Ureter (tissue), 1 donor: ENCODE measurements at regions not wholly inside any gene's neighbourhood (a gene's known extent, or its start where the extent isn't known, plus 50 kb on each side); places are given as distances from the start of the nearest gene placed in this dataset.

ENCODE experiments used
- DNase-seq: peaks from one replicate; pipeline ENCODE4 v3.0.0-alpha.2; 2020; ENCODE audit warnings: low spot score
- donor health status: DM: yes; HTN: yes; CAD: no.

GRCh38 chr19:31092274-31092673 lies 257.0 kb downstream of the TSHZ3 start:
- DNase-seq = no peak

- DNase-seq = no peak
Observed at GRCh38 chr19:31089681-31090080, 259.6 kb downstream of the TSHZ3 start.

DNA sequence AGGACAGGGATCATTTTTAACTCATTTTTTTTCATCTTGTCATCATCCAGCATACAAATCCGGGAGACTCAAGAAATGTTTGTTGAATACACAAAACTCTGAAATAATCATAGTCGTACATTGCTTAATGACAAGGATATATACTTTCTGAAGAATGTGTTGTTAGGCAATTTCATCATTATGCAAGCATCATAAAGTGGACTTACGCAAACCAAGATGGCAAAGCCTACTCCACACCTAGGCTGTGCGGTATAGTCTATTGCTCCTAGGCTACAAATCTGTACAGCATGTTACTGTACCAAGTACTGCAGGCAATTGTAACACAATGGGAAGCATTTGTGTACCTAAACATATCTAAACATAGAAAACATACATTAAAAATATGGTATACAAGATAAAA lies 264.1 kb downstream of the TSHZ3 start:
- DNase-seq = no peak

DNA sequence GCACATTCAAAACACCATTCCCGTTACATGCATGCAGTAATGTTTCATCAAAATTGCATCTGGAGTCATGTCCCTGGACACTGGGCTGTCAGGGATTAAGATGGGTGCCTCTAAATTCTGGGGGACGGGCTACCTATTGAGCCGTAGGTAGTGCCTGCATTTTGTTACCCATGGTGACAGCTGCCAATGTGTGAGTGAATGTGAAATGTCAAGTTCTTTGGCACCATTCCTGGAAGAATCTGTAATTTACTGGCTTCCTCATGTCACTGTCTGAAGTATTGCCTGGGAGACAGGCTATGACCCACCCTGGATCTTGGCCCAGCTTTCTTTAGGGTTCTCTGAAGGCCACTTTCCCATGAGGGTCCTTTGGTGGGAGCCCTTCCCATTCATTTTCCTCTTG lies 266.1 kb downstream of the TSHZ3 start:
- no peak for DNase-seq

DNA sequence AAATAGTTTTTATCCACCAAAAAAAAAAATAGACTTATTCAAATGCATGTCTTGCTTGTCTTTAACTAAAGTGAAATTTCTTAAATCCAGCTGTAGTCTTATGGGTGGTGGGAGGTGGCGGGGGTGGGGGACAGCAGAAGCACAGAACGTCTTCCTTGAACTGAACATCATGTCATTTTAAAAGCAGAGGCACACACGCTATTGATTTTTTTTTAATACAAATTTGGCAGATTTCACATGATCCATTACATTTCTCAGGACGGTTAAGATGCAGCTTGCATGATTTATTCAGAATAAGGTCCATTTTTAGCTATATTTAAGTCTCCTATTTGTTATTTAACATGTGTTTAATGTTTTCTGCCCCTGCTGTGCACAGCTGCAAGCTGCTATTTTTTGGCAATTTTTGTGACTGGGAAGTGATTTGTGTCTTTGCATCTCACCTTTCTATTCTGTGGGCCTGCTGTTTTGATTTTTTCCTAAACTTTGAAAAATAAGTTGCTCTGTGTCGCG lies 274.0 kb downstream of the TSHZ3 start:
- DNase-seq = no peak

GRCh38 chr19:31074199-31075125 lies 274.8 kb downstream of the TSHZ3 start:
- no peak for DNase-seq

GRCh38 chr19:31073485-31074198 lies 275.6 kb downstream of the TSHZ3 start:
- no peak for DNase-seq

DNA sequence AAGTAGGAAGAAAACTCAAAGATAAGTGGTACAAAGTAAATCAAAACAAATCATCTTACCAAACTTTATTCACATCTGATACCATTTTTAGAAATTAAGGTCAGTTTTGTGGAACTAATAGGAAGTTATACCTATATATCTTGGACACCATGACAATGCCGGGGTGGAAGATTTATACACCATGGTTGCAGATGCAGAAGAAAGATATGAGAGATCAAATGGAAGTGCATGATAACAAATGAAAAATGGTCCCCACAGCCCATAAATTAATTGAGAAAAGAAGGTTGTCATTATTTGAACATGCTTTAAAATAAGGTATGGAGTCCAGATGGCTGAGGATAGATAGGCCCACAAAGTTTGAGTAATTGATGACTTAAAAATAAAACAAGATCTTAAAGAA lies 276.8 kb downstream of the TSHZ3 start:
- no peak for DNase-seq

DNA sequence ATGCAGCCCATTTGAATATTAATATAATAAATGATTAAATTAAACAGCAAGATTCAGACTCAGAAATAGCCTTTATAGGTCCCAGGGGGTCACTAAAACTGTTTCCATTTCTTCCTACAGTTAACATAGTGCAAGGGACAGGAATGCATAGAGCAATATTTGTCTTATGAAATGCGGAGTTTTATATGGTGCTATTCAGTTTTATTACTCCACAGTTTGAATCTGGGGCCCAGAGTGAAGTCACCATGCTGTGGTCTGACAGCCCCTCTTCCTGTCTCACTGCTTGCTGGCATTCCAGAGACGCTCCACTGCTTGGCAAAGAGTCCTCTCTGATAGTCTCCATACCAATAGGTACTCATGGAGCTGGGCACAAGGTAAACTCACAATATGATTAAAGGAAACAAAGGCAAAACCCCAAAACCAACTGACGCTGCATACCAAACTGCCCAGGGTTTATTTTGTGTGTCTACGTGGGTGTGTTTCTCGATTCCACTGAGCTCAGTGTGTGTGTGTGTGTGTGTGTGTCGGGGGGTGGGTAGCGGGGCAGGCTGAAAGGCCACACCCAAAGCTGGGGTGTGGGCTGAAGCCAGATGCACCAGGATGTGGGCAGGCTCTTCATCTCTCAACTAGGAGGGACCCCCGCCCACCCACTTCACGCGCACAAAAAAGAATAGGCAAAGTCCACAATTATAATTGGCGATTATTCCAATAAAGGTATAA lies 277.9 kb downstream of the TSHZ3 start:
- no peak for DNase-seq

DNA sequence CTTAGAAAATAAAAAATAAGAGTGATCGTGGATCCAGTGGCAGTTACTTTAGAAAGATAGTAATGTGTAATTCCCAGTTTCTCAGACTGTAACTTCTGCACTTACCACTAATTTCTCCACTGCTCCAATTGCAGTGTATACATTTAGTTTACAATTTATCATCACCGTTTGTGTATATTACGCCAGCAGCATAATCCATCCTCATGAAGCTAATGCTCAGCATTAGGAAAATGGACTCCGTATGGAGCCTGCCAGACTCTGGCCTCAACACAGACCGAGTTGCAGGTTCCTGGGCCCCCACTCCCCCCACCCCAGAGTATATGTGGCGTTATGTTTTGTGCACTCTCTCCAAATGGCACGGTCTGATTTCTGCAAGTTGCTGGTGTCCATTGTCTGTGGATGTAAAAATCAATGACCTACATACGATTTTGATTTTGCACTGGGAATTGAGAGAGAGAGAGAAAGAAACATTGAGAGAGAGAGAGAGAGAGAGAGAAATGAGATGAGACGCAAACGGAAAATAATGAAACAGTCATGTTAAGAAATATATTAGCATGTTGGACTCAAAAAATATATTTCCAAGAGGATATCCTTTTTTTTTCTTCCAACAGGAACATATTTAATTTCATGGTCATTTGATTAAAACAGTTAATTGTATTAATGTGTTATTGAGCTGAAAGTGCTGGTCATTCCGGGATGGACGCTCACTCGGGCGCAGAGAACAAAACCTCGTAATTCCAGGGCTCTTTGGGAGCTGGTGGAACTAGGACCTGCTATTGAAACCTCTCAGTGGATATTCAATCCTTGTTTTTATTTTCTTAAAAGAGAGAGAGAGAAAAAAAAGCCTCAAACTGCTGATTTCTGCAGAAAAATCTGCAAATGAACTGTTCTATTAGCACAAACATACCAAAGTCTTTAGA lies 278.8 kb downstream of the TSHZ3 start:
- DNase-seq = no peak

DNA sequence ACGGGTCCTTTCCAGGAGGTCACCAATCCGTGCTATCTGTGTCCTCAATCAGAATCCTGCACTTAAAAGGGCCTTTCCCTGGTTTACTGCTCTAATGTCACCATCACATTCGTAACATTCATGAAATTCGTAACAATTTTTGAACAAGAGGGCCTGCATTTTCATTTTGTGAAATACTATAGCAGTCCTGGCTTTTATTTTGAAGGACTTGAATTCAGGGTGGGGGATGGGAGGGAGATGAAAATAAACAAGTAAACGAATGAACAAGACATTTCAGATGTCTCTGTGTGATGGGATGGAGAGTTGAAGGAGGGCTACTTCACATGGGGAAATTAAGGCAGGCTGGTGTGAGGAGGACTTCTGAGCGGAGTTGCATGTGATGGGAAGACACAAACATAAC lies 281.0 kb downstream of the TSHZ3 start:
- DNase-seq = no peak

DNA sequence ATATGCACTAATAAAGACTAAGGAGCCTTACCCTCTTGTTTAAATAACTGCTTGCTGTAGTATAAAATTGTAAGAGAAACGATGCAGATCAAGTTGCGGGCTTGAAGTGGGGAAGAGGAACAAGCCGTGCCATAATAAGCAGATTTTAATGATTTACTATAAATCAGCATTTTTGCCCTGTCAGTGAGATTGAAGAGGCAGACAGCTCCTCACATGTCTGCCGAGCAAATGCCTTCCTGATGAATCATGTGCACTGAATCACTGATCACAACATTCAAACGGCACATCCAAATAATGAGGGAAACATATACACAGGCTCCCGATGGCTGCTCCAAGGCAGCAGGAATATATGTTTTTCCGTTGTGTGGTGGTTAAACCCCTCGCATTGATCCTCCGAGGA lies 282.9 kb downstream of the TSHZ3 start:
- DNase-seq = no peak

- no peak for DNase-seq
Observed at GRCh38 chr19:31064491-31064890, 284.7 kb downstream of the TSHZ3 start.

DNA sequence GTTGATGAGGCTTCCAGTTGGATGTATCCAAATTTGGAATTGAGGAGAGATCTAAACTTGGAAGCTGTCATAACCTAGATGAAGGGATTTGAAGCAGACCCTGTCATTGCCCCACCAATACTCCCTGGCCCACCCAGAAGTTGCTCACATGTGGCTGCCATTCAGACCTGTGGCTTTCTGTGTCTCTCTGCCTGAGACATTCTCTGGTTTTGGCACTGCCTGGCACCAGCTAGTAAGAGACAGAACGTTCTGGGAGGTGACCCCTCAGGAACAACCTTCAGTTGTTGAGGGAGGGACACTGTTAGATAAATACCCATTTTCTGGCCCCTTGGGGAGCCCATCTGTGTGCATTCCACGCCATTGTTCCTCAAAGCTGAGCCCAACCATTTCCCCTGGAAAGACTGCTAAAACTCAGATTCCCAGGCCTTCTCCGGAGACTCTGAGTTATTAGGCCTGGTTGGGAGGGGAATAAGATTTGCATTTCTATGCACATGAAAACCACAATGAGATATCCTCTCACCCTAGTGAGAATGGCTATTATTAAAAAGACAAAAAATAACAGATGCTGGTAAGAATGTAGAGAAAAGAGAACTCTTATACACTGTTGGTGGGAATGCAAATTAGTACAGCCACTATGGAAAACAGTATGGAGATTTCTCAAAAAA lies 290.4 kb downstream of the TSHZ3 start:
- no peak for DNase-seq

GRCh38 chr19:31057476-31057875 lies 291.8 kb downstream of the TSHZ3 start:
- no peak for DNase-seq

GRCh38 chr19:31055454-31055853 lies 293.8 kb downstream of the TSHZ3 start:
- DNase-seq = no peak

DNA sequence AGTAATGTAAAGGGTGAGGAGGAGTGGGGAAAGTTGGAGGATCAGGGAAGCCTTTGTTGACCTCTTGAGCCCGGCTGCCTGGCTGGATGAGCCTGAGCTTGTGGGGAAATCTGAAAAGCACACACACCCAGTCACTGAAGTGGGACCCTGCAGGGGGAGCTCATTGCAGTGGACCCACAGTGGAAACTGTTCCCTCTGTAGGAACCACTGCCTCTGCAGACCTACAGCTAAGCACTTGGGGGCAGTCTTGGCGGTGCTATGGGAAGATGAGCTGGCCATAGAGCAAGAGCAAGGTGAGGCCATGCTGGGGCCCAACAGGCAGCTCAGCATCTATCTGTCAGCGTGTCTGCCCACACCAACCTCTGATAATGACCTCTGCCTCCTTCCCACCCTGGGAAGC lies 294.8 kb downstream of the TSHZ3 start:
- DNase-seq = no peak

- no peak for DNase-seq
Observed at GRCh38 chr19:31049431-31049830, 299.8 kb downstream of the TSHZ3 start.

DNA sequence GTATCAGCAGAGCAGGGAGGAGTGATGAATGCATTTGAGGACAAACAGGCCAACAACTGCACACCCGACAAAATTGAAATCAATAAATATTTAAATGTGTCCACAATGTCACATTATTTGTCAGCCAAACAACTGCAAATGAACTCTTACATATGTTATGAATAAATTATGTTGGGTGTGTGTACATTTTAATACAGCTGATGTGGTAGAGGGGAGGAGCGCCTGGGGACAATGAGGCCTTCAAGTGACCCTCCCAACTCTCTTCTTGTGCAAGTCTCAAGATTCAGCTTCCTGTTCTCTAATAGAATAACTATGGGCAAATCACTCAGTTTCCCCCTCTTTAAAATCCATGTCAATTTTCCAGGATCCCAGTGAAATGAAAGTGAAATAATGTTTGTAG lies 303.2 kb downstream of the TSHZ3 start:
- DNase-seq = no peak

DNA sequence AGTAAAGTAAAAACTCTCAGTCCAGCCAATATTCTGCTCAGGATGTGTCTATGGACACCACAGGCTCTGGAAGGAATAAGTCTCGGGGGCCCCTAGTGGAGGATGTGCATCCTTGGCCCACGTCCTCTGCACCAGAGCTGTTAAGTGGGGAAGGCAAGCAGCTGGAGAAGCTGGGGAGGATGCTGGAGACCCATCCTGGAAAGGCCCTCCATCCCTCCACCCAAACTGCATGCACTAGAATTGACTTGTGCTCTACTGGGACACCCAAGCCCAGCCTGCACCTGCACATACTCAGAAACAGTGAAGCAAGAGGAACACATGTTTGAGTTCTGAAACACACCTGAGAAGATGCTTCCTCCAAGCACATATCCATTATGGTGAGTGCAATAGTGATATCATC lies 307.8 kb downstream of the TSHZ3 start:
- DNase-seq = no peak

GRCh38 chr19:31039151-31039550 lies 310.1 kb downstream of the TSHZ3 start:
- DNase-seq = no peak
